GM18519 (cell line): ENCODE measurements at regions not wholly inside any gene's neighbourhood (a gene's known extent, or its start where the extent isn't known, plus 50 kb on each side); places are given as distances from the start of the nearest gene placed in this dataset.
"Not testable (repeated sequence)": the region's sequence is repeated elsewhere in the genome, so short reads cannot be mapped to it uniquely, and the experiment has no call there.

Experiments
- ATAC-seq: cut with Tn5 transposase; IDR thresholded peaks from one replicate; pipeline ENCODE4 v1.9.1; 2021; ENCODE audit warnings: mild to moderate bottlenecking, moderate library complexity; ENCODE audit not compliant: unreplicated experiment, low FRiP score

DNA sequence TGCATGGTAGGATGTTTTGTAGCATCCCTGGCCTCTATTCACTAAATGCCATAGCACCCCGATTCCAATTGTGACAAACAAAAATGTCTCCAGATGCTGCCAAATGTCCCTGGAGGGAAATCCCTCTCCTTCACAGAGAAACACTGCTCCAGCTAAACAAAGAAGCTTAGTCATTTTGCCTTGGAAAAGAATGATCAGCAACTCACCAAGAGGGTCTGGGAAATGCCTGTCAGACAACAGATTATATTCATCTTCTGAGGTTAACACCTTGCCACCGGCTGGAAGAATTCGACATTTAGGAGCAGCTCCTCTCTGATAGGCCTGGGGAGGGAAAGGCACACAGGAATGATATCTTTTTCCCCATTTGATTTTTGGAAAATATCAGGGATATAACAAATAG lies 84.4 kb downstream of the NIBAN1 start:
- no peak for ATAC-seq

DNA sequence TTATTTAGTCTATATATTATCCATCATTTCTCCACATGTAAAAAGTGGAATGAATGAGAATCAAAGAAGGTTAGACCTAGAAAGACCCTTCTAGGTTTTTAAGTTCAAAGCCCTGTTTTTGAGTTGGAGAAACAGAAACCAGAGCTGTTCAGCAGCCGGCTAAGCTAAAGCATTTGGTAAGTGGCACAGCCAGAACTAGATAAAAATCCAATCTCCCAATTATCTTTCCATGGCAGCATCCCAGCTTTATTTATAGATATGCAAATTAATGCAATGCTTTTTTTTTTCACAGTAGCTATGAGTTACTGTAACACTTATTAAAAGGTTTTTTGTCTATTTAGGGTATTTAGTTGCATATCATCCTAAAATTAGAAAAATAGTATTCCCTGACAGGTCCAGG lies 85.1 kb downstream of the NIBAN1 start:
- no peak for ATAC-seq

DNA sequence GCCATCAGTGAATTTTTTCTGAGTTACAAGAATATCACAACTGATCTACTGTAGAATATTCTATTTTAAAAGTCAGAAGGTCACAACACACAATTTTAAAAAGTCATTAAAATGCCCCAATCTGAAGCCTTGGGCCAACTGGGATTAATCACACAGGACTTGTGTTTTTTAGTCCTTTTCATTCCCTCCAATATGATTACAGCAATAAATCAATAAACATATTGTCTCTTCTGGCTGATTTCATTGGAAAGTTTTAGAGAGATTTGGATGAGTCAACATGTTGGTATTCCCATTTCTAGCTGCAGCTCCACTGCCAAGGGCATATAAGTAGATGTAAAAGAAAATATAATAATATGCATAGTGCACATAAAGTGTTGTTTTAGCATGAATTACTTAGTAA lies 85.8 kb downstream of the NIBAN1 start:
- ATAC-seq = no peak

DNA sequence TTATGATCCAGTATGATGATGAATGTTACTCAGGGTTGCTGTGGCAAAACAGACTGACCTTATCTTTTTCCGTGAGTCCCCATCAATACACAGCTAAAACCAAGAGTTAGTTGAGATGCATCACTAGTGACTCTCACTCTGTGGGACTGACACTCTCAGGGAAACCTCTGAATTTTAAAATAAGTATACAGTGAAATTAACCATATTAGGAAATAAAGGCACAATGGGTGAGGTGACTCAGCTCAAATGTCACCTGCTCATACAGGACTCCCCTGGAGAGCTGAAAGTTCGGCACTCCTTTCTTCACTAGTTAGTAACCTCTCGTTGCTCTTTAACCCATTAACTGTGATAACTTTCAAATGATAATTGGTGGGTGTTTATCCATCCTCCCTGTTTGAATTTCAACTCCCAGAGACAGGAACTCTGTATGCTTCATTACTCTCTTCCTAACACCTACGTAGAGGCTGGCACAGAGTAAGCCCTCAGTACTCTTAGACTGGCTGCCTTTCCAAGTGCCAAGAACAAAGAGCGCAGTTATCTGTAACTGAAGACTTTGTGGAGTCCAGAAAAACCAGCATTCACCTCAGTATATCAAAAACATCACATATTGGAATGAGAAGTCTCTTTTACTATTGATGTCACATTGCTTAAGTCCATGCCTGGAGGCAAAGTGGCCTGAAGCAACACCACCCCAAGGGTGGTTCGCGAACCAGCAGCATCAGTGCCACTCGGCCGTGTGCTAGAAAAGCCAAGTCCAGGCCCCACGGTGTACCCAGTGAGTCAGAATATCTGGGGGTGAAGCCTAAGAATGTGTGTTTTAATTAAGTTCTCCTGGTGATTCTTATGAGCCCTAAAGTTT lies 91.1 kb downstream of the NIBAN1 start:
- no peak for ATAC-seq

DNA sequence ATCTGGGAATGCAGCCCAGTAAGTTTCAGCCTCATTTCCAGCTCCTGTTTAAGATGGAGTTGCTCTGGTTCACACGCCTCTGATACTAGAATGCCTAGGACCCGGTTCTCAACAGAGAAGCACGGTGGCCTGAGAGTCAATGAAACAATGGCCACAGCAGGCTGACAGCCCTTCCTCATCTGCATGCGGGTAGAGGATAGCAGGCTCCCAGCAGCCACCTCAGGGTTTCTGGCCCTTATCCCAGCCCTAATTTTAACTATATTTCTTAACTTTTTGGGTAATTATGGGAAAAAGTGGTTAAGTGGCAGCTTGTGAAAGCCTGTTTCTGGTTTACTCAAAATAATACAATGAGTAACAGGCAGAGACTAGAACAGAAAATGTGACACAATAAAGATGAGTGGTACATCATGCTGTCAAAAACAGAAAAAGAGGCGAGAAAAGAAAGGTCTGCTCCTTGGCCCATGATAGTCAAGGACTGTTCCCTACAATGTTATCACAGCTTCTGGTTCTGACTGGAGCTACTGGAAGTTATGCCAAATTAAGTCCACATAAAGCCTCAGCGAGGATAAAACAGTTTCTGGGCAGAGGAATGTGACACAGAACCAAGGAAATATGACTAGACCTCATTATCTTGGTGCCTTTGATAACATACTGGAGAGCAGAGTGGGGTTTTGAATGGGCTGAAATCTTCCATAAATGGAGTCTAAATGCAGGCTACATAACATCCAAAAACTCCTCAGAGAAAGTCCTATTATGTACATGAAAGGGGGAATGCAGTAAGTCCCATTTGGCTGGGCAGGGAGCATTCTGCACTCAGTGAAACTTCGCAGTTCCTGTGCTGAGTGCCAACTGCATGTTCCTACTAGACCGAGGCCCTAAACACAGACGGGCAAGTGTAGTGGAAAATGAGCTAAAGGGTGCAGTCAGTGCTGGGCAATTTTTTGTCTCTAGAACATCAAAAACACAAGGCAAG lies 92.1 kb downstream of the NIBAN1 start:
- no peak for ATAC-seq

DNA sequence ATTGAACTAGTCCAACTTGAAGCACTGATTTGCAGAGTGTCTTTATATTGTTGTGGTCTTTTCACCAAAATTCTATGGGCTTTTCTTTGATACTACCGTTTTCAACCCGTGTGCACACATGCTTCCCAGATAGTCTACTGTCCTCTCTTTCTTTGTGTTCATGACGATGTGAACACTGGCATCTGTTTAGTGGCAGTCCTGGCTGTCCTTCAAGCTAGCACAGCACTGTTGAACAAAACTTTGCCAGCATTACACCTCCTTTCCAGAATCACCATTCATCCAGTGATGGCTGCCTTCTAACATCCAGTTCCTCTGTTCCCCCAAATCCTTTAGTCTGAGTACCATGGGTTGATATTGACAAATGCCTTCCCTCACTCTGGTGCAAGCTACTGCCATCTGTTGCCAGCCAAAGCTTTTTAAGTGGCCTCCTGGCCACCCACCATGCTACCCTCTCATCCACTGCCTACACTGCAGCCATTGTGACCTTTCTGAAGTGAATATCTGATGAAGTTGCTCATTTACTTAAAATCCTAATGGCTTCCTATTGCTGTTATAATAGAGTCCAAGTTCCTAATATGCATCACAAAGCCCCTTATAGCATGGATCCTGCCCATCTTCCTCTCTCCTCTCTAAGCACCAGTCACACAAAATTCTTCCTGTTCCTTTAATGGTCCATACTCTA lies 94.3 kb downstream of the NIBAN1 start:
- no peak for ATAC-seq

DNA sequence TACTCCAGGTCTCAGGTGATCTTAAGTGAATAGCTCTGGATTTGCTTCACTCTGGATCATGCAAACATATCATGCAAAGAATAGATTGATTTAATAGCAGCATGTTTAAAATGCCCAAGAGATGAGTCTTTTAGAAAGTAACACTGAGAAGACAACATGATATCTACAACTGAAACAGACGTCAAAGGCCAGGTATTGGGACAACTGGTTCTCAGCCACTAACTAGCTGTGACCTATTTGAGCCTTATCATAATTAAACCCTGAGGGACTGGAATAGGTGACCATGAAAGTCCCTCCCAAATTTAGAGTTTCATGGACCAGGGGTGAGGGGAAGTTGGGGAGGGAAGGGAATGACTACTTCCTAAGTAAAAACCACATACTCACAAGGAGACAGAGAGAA lies 95.7 kb downstream of the NIBAN1 start:
- no peak for ATAC-seq

DNA sequence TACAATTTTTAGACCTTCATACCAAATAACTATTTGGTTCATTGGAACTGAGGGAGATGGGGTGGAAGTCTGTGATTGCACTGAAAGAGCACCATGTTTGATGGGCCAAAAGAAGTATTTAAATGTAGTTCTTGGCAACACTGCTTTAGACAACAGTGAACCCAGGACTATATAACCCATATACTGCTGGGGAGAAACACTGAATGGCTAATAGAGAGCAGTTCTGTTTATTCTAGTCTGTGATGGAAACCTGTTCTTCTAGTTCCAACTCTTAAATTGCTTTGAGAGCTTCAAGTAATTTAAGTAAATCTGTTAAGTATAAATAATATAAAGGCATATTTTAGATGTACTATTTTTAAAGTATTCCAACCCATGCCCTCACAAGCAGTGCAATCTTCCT lies 96.3 kb downstream of the NIBAN1 start:
- ATAC-seq = no peak

DNA sequence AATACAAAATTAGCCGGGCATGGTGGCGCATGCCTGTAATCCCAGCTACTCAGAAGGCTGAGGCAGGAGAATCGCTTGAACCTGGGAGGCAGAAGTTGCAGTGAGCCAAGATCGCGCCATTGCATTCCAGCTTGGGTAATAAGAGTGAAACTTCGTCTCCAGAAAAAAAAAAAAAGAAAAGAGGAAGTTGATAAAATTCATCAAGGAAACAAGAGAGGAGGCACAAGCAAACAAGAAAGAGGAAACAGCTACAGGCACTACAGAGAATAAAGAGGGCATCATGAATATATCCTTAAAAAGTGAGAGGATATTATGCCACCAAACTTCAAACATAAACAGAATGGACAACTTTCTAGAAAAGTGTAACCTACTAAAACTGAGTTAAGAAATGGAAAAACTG lies 98.3 kb downstream of the NIBAN1 start:
- ATAC-seq = not testable (repeated sequence)

DNA sequence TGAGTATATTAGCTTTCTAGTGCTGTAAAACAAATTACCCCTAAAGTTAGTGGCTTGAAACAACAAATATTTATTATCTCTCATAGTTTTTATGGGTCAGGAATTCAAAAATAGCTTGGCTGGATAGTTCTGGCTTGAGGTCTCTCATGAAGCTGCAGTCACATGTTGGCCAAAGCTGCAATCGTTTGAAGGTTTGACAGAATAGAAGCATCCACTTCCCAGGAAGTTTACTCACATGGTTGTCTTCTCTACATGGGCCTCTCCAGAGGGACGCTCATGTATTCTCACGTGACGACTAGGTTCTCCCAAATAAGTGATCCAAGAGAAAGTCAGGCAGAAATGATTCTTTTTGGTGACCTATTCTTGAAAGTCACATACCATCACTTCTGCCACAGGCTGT lies 99.1 kb downstream of the NIBAN1 start:
- no peak for ATAC-seq

DNA sequence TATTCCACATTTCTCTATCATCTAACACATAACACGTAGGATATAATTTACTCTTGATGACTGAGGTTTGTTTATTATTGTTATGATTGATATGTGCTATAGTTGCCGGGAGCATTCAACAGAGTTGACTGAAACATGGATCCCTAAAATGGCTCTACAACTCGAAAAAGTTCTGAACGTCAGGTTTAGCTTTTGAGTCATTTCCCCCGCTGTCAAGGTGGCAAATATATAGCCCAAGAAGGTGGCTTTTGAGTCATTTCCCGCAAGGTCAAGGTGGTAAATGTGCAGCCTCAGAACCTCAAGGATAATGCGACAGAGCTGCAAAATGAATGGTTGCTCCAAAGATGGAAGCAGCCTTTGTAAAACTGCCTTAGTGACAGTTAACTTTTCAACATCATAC lies 104.0 kb downstream of the NIBAN1 start:
- ATAC-seq = no peak

DNA sequence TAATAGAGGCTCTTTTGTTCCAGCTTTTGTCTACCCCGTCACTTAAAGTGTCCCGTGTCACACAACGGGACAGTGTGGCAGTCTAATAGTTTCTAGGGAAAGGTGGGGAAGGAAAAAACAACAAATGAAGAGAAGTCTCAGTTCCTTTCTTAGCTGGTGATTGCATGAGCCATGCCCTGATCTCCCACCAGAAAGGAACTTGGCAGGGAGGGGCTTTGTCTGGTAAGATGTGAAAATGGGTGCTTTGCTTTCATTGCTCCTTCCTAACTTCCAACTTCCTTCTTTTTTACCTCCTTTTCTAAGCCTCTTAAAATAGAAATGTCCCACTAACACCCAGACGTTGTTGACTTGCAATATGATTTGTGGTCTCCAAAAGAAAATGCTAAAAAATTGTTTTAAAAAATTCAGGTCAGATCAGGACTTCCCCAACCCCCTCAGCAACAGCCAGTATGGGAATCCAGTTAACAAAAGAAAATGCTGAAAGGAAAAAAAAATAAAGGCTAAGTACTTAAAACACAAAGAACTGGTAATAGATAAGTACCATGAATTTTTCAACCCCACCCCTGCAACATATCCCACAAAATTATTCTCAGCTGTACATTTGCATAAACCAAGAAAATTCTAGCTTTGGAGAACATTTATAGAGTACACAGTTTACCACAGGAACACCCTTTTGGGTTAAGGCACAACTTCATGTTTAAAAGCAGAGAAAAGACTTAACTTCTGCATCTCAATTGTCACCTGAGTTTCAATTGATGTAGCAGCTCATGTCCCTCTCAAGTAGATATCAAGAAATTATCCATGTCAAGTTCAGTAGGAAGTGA lies 106.2 kb downstream of the NIBAN1 start:
- no peak for ATAC-seq

DNA sequence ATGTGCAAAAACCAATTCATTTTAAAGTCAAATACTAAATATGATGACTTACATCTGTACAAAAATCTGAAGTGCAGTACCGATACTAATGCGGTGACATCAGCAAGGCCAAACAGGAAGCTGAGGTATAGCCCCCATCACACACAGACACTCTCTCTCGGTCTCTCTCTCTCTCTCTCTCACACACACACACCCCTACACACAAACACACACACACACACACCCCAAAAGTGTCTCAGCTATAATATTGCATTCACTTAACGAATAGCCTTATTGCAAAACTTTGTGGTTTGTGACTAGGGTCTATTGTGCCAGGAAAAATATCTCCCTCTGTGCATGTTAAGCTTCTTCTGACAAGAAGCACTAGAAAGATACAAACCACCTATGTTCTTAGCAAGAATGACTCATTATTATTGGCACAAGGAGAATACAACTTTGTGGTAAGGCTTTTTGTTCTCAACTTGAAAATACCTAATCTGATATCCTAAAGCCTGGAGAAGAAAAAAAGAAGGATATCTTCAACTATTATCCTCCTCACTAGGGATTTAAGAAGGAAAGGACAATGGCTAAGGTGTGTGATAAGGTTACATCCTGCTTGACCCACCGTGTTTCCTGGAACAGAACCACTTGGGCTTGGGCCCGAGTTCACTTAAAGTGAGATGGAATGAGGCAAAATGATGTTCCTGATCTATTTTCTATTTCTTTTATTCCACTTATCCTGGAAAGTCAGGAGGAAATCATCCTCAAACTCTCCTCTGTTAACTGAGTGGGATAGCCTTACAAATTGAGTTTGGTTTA lies 107.1 kb downstream of the NIBAN1 start:
- peak; percentile 85 for ATAC-seq

DNA sequence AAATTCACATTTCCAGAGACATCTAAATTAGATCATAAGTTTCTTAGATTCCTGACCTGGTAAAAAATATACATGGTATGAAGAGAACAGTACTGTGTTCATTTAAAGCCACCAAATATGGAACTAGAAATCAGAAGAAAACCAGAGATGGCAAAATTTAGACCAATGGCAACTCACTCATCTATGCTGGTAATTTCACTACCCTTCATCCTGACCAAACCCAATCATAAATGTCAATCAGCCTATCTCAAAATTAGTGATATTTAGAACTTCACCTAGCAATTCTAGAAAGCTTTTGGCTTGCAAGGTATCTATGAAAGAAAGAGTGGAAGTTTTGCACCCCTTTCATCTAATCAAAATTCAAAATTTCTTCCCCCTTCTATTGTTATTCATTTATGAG lies 107.7 kb downstream of the NIBAN1 start:
- no peak for ATAC-seq

DNA sequence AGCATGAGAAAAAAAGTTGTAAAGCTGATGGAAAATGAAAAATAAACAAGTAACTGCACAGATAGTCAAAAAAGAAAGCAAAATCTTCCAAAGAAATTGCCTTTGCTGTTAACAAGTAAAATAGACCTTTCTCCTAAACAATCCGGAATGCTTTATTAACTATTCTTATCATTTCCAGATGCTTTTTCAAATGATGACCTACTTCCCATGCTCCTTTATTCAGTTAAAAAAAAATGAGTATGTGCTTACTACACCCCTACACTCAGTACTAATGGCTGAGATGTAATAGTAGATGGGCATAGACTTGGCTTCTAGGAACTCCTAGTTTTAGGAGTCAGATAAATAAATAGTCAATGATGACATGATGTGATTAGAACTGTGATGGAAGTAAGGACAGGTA lies 108.5 kb downstream of the NIBAN1 start:
- ATAC-seq = no peak

DNA sequence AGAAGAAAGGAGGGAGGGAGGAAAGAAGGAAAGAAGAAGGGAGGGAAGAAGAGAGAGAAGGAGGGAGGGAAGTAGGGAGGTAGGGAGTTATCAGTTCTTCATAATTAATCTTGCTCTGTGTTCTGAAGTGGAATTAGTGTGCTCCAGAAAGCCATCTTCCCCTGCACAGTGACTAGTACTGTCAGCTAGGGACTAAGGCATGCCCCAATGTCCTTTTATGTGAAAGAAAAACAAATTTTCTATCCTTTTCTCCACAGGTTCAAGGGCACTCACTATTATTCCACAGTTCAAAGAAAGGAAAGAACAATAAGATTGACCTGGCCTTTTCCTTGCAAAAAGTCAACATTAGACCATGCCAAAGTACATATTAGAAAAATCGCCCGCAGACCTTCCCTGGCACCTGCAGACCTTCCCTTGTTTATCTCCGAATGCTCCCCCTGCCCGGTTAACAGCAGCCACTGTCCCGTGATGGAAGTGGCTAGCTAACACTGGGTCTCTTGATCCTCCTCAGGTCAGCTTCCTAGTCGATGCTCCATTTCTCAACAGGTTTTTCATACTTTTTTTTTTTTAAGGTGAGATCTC lies 107.2 kb upstream of the EDEM3 start:
- no peak for ATAC-seq

DNA sequence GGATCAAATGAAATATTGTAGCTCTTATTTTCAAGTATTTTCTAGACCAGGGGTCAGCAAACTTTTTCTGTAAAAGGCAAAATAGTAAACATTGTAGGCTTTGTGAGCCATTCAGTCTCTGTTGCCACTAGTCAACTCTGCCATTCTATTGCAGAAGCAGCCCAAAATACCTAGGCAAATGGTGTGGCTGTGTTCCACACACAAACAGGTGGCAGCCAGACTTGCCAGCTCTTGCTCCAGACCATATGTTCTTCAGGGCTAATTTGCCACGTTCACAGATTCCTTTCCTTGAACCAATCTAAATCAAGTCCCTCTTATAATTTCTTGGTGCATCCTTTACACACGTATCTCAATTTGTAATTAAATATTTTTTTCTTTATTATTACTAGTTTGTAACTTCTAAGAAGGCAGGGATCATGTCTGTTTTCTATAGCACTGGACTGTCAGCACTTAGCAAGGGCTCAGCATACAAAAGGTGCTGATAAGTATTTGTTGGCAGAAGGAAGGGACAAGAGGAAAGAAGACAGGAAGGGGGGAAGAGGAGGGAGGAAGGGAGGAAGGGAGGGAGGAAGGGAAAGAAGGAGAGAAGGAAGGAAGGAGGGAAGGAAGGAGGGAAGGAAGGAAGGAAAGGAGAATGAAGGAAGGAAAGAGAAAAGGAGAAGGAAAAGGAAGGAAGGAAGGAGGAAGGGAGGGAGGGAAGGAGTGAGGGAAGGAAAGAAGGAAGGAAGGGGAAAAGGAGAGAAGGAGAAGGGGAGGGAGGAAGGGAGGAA lies 106.5 kb upstream of the EDEM3 start:
- ATAC-seq = no peak

DNA sequence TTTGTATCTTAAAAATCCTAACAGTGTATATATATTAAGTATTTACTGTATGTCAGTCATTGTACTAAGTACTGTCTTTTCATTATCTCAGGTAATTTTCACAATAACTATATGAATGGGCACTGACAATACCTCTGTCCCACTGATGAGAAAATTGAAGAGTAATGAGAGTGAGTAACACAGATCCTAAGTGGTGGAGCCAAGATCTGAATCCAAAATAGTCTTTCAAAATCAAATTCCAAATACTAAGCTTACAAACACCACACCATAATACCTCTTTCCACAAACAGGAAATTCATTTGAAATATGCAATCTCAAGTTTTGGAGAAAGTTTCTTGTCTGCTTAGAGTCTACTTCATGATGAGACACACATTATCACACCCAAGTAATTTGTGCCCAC lies 105.9 kb upstream of the EDEM3 start:
- ATAC-seq = no peak
